Activated B cell treated with CpG ODN at 0.5 μM for 24 hours (primary cell): ENCODE measurements at regions not wholly inside any gene's neighbourhood (a gene's known extent, or its start where the extent isn't known, plus 50 kb on each side); places are given as distances from the start of the nearest gene placed in this dataset.
"Not testable (repeated sequence)": the region's sequence is repeated elsewhere in the genome, so short reads cannot be mapped to it uniquely, and the experiment has no call there.

Experiments
- ATAC-seq: fragments of 200-7000 bp; cut with Tn5 transposase; one replicate; pipeline ENCODE4 v1.10.0; 2021; ENCODE audit warnings: low read depth, mild to moderate bottlenecking, moderate library complexity
- CTCF ChIA-PET: fragments of 350-600 bp; sonication (Branson Sonifier 250); formaldehyde crosslinking; loops from one replicate; lab custom pipeline; 2021; ENCODE audit warnings: antibody characterized with exemption; lab: Charles Lee
- POLR2A ChIA-PET: fragments of 350-600 bp; sonication (Branson Sonifier 250); formaldehyde crosslinking; loops from one replicate; lab custom pipeline; 2021; ENCODE audit warnings: antibody characterized with exemption; lab: Charles Lee
- DNase-seq: peaks from one replicate; pipeline ENCODE4 v3.0.0; 2022
- H3K27ac Mint-ChIP-seq: one replicate; pipeline ENCODE4 v1.8.0; 2020; ENCODE audit warnings: mixed read lengths
- H3K27me3 Mint-ChIP-seq: one replicate; pipeline ENCODE4 v1.8.0; 2021; ENCODE audit warnings: mixed read lengths
- H3K36me3 Mint-ChIP-seq: one replicate; pipeline ENCODE4 v1.8.0; 2021; ENCODE audit warnings: low read depth, mixed read lengths
- H3K4me1 Mint-ChIP-seq: one replicate; pipeline ENCODE4 v1.8.0; 2021; ENCODE audit warnings: mixed read lengths
- H3K4me3 Mint-ChIP-seq: one replicate; pipeline ENCODE4 v1.8.0; 2020; ENCODE audit warnings: mild to moderate bottlenecking, mixed read lengths
- H3K9me3 Mint-ChIP-seq: one replicate; pipeline ENCODE4 v1.8.0; 2020; ENCODE audit warnings: mixed read lengths
- CTCF ChIP-seq: fragments of 200-600 bp; IDR thresholded peaks from one replicate; pipeline ENCODE4 v1.8.0; 2022; ENCODE audit warnings: antibody characterized with exemption, mild to moderate bottlenecking
- intact Hi-C: fragments of 100-400 bp; cut with micrococcal nuclease; formaldehyde crosslinking; loops from one replicate; pipeline ENCODE4 v1.15.1; 2024

GRCh38 chr7:68977385-68978055 lies 620.8 kb upstream of the AUTS2 start:
- H3K9me3 Mint-ChIP-seq, result peaks cover 9% of the 10 kb centered on the region
- CTCF ChIA-PET, result no interaction called here
- ATAC-seq, result no peak
- H3K36me3 Mint-ChIP-seq, result no peaks in the 10 kb centered on the region
- TF ChIP-seq CTCF, result no peak
- no peaks in the 10 kb centered on the region for H3K4me1 Mint-ChIP-seq
- H3K4me3 Mint-ChIP-seq, result no peak overlapping the region
- no peaks in the 10 kb centered on the region for H3K27me3 Mint-ChIP-seq
- DNase-seq, result no peak
- H3K27ac Mint-ChIP-seq, result no peak overlapping the region
- intact Hi-C loops, result no loop called here
- POLR2A ChIA-PET, result no interaction called here

GRCh38 chr7:68978710-68979109 lies 619.6 kb upstream of the AUTS2 start:
- CTCF ChIA-PET, result no interaction called here
- DNase-seq (no peak), ATAC-seq (no peak)
- Mint-ChIP-seq H3K36me3 (no peaks in the 10 kb centered on the region), H3K4me1 (no peaks in the 10 kb centered on the region), H3K27me3 (no peaks in the 10 kb centered on the region), H3K27ac (no peak overlapping the region), H3K4me3 (no peak overlapping the region), H3K9me3 (peaks cover 11% of the 10 kb centered on the region)
- TF ChIP-seq CTCF, result no peak
- POLR2A ChIA-PET, result no interaction called here
- intact Hi-C loops, result no loop called here

GRCh38 chr7:68980011-68980410 lies 618.3 kb upstream of the AUTS2 start:
- intact Hi-C loops, result no loop called here

GRCh38 chr7:68980432-68980831 lies 617.8 kb upstream of the AUTS2 start:
- H3K9me3 Mint-ChIP-seq, result peaks cover 11% of the 10 kb centered on the region
- ATAC-seq, H3K4me3 Mint-ChIP-seq, CTCF ChIA-PET, H3K27ac Mint-ChIP-seq, intact Hi-C loops, POLR2A ChIA-PET, DNase-seq, H3K4me1 Mint-ChIP-seq, H3K27me3 Mint-ChIP-seq, H3K36me3 Mint-ChIP-seq: not testable (repeated sequence)

More at GRCh38 chr7:68980011-68980410, 618.3 kb upstream of the AUTS2 start:
- peaks cover 11% of the 10 kb centered on the region for H3K9me3 Mint-ChIP-seq
- no peak overlapping the region for H3K4me3 Mint-ChIP-seq
- ChIA-PET CTCF (no interaction called here), POLR2A (no interaction called here)
- ATAC-seq, result no peak
- TF ChIP-seq CTCF, result no peak
- H3K36me3 Mint-ChIP-seq, result no peaks in the 10 kb centered on the region
- no peak overlapping the region for H3K27ac Mint-ChIP-seq
- DNase-seq, result no peak
- H3K4me1 Mint-ChIP-seq, result no peaks in the 10 kb centered on the region
- H3K27me3 Mint-ChIP-seq, result no peaks in the 10 kb centered on the region

- H3K36me3 Mint-ChIP-seq, result no peaks in the 10 kb centered on the region
- peaks cover 18% of the 10 kb centered on the region for H3K9me3 Mint-ChIP-seq
- no peak overlapping the region for H3K27ac Mint-ChIP-seq
- ChIA-PET CTCF (no interaction called here), POLR2A (no interaction called here)
- H3K4me3 Mint-ChIP-seq, result no peak overlapping the region
- intact Hi-C loops, result no loop called here
- H3K4me1 Mint-ChIP-seq, result no peaks in the 10 kb centered on the region
- no peaks in the 10 kb centered on the region for H3K27me3 Mint-ChIP-seq
- TF ChIP-seq CTCF, result no peak
- no peak for ATAC-seq
- DNase-seq, result no peak
These were observed 614.0 kb upstream of the AUTS2 start for GRCh38 chr7:68984306-68984705.

GRCh38 chr7:68994841-68995240 lies 603.4 kb upstream of the AUTS2 start:
- H3K9me3 Mint-ChIP-seq, result peaks cover 2% of the 10 kb centered on the region
- H3K27ac Mint-ChIP-seq, result no peak overlapping the region
- H3K4me1 Mint-ChIP-seq, result no peaks in the 10 kb centered on the region
- POLR2A ChIA-PET, result no interaction called here
- H3K4me3 Mint-ChIP-seq, result no peak overlapping the region
- ATAC-seq (no peak), DNase-seq (no peak)
- CTCF ChIA-PET, result no interaction called here
- no peaks in the 10 kb centered on the region for H3K36me3 Mint-ChIP-seq
- intact Hi-C loops, result no loop called here
- TF ChIP-seq CTCF, result no peak
- H3K27me3 Mint-ChIP-seq, result no peaks in the 10 kb centered on the region
